VCaP (cell line): ENCODE measurements at regions not wholly inside any gene's neighbourhood (a gene's known extent, or its start where the extent isn't known, plus 50 kb on each side); places are given as distances from the start of the nearest gene placed in this dataset.

Source experiments
- H3K27ac ChIP-seq: fragments of 450-650 bp; 2 replicates; pipeline ENCODE4 v1.5.1; 2017
- CTCF ChIP-seq: fragments of 450-650 bp; conservative IDR thresholded peaks from 2 replicates; pipeline ENCODE4 v1.5.1; 2017; ENCODE audit warnings: mild to moderate bottlenecking, moderate library complexity

DNA sequence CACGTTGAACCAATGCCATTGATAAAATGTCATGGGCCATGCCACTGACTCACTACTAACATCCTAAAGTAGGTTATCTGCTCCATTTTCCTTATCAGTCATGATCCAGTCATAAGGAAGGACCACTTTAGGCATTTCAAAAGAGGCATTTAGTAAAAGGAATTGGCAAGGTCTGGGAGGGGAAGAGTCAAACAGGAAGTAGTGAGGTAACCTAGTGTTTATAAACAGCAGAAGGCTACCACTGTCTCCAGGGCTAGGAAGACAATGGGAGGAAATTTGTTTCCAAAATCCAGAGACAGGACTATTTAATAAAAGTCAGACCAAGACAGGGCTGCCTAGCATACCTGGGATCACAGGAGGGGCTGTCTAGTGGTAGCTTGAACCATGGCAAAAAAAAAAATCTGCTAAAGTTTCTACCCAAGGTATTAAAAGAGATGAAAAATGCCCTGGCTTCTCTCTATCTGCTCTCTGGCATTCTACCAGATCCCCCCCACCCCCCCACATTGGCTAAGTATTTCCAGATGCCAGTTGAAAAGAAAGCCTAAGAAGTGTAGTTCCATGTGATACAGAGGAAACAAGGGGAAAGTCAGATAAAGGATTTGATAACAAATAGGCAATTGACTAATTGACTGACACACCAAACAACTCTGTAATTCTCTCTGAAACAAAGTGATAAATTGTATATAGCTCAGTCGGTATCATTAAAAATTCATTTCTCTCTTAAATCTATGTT is 50.4 kb upstream of the C11orf87 start:
- no peak overlapping the region for H3K27ac ChIP-seq

More for the DNA sequence above, 50.4 kb upstream of the C11orf87 start:
- no peak for TF ChIP-seq CTCF
